ENCODE measurements at regions not wholly inside any gene's neighbourhood (a gene's known extent, or its start where the extent isn't known, plus 50 kb on each side); places are given as distances from the start of the nearest gene placed in this dataset.

GRCh38 chr7:91357901-91358300 lies 93.7 kb downstream of the FZD1 start:
- TF ChIP-seq POLR2A (IDR thresholded peaks at IDR 0.05) = no peak
- no peak for TF ChIP-seq CTCF (IDR thresholded peaks at IDR 0.05)
- TF ChIP-seq EP300 (IDR thresholded peaks at IDR 0.05) = no peak
- TF ChIP-seq POLR2AphosphoS5 (IDR thresholded peaks at IDR 0.05) = no peak
